GM18868 (cell line): ENCODE measurements at regions not wholly inside any gene's neighbourhood (a gene's known extent, or its start where the extent isn't known, plus 50 kb on each side); places are given as distances from the start of the nearest gene placed in this dataset.
"Not testable (repeated sequence)": the region's sequence is repeated elsewhere in the genome, so short reads cannot be mapped to it uniquely, and the experiment has no call there.

ENCODE experiments used
- ATAC-seq: cut with Tn5 transposase; IDR thresholded peaks from one replicate; pipeline ENCODE4 v1.9.1; 2021; ENCODE audit warnings: mild to moderate bottlenecking, moderate library complexity; ENCODE audit not compliant: unreplicated experiment

DNA sequence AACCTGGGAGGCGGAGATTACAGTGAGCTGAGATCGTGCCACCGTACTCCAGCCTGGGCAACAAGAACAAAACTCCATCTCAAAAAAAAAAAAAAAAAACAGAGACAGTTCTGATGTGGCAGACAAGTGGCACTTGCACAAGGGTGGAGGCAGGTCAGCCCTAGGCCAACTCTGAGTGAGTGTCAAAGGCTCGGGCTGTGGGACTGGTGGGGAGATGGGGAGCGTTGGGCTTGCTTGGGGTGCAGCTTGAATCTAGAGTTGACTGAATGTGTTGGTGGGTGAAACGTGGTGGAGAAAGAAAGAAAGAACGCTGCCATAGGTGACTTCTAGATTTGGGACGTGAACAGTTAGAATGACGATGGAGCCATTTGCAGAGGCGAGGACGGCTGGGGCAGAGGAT lies 121.3 kb upstream of the SPACA7 start:
- no peak for ATAC-seq

DNA sequence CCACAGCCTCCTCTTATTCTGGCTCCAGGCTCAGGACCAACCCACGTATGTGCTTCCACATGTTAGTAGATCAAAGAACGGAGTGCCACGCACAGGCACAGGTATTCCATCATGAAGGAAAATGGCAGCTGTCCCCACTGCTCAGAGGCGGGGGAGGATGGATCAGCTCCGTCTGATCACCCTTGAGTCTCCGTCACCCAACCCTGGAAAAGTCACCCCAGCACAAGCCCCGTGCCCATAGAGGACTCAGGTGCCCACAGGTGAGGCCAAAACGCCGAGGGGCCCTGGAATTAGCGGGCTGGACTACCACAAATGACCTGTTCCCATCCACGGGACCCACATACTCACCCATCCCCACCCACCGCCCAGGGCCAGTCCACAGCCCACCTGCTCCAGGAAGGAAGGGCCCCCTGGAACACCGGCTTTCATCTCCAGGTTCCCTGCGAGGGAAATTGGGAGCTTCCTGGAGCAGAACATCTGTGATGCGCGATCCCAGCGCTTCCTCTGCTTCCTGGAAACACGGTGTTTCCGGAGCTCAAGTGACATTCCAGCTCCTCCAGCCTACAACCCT lies 120.5 kb upstream of the SPACA7 start:
- ATAC-seq = no peak

DNA sequence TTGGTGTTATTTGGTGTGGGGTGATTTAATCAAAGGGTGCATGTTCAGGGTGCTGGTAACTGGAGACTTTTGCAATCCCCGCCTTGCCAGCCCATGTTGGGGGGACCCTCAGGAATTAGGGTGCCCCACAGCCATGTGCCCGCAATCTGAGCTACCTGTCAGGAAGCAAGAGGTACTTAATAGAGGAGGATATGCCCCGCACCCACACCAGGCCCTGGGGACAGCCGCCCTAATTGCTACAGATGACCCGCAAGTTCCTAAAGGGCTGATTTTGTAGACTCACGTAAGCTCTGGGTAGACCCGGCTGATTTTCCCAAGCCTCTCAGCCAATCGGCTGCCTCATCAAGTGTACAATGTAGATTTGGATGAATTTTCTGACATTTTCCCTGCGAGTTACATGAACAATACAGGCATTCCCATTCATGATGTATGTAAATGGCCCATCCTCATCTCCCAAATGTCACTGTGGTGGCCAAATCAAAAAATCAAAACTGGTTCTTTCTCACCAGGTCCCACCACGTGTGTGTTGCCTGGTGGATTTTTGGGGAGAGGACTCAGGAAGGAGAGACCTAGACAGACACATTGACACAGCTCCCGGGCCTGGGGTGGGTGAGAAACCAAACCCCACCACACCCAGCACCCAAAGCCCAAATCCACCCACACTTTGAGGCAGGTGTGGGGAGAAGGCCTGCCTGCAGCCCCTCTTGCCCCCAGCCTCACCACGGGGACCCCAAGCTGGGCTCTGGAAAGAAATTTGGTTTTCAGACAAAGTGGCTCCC lies 119.2 kb upstream of the SPACA7 start:
- no peak for ATAC-seq

DNA sequence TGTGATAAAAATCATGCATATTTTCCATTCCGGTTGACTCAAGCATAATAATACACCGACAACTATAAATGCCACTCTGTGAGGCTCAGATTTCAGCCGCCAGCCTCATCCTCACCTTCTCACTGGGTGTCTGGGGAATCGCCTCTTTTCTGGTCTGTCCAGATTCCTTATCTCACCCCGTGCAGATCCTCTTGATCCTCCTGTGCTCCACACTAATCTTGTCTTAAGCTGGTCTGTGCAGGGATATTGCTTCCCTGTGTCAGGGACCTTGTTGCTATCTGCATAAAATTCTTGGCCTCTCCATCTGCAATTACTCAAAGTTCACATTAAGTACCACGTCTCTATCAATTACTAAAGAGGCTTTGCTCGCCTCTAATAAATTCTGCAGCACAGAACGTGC lies 116.6 kb upstream of the SPACA7 start:
- no peak for ATAC-seq

DNA sequence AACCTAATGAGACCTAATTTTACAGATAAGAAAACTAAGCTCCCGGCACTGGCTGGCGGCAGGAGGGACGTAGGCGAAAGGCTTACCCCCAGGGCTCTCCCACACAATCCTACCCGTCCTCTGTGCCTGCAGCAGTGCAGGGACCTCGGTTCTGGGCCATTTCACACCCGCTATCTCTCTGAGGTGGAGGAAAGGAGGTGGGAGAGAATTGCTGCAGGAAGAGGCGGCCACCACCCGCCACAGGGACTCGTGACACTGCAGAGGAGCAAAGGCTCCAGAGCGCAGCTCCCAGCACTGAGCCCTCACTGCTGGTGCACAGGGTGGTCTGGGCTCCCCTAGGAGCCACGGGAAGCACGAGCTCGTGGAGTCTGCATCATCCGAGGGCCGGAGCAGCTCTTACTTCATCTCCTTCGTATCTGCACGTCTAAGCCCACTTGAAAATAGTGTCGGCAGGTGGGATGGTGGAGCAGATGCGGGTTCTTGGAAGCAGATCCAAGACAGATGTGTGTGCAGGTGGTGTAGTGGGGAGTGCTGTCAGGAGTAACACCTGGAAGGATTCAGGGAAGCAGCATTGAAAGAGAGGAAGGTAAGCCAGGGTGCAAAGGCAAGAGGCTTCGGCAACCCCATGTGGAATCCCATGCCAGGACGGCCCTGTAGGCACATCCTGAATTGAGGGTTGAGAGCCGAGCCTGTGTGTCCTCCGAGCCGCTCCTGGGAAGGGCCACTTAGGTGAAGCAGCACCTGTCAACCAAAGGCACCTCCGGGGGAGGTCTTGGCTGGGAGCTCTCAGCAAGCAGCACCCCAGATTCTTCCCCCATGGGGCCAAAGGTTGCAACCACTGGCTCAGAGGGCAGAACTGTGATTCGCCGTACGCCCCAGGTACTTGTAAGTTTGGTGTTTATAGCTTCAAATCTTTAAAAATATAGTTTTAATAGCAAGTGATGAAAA lies 115.8 kb upstream of the SPACA7 start:
- no peak for ATAC-seq

DNA sequence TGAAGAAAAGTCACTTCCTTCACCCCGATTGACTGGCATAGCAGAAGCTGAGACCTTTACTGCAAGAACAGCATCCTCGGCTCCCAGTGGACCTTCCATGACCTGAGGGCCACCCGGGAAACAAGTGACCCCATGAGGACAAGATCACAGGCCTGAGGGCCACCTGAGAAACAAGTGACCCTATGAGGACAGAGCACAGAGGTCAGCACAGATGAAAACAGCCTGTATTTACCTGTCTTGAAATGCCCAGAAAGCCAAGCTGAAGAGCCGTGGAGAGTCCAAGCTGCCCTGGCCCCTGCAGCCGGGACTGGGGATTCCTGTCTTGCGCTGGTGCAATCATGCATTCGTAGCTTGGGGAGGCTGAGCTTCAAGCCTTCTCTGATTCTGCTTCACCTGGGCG lies 114.2 kb upstream of the SPACA7 start:
- no peak for ATAC-seq

DNA sequence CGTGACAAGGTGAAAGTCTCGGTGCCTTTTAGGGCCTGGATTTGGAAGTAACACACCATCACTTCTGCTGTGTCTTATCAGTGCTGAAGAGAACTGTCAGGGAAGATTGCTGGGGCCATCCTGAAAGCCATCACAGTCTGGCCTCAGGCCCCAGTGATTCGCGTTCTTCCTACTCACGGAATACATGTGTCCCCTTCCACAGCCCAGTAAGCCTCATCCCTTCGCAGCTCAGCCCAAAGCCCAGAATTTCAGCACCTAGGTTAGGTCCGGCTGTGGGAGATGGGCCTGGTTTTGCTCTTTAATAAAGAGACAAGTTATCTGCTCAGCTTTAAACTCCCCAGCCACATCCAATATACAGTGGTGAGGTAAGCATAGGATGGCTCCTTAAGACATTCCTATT lies 113.0 kb upstream of the SPACA7 start:
- no peak for ATAC-seq

DNA sequence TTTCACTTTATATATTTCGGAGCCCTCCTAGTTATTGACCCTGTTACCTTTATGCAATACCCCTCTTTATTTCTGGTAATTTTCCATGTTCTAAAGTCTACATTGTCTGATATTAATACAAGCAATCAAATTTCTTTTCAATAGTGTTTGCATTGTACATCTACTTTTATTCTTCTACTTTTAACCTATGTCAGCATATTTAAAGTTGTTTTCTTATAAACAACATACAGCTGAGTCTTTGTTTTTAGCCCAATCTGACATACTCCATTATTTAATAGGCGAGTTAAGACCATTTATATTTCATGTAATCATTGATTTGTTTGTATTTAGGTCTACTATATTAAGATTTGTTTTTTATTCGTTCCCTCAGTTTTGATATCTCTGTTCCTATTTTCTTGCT lies 108.5 kb upstream of the SPACA7 start:
- no peak for ATAC-seq

DNA sequence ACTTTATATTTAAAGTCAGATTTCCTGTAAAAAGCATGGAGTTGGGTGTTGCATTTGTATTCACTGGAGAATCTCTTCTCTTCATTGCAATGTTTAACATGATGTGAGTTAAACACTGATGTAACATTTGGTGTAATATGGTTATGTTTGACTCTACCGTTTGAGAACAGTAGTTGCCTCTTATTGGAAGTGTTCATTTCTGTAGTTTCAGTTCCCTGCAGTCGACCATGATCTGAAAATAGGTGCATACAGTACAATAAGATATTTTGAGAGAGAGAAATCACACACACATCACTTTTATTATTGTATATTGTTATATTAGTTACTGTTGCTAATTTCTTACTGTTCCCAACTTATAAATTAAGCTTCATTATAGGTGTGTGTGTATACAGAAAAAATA lies 105.2 kb upstream of the SPACA7 start:
- peak; percentile 87 for ATAC-seq

DNA sequence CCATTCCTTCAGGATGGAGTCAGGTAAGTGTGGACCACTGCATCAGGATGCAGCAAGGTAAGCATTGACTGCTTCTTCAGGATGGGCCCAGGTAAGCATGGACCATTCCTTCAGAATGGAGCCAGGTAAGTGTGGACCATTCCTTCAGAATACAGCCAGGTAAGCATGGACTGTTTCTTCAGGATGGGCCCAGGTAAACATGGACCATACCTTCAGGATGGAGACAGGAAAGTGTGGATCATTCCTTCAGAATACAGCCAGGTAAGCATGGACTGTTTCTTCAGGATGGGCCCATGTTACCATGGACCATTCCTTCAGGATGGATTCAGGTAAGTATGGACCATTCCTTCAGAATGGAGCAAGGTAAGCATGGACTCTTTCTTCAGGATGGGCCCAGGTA lies 89.4 kb upstream of the SPACA7 start:
- not testable (repeated sequence) for ATAC-seq

DNA sequence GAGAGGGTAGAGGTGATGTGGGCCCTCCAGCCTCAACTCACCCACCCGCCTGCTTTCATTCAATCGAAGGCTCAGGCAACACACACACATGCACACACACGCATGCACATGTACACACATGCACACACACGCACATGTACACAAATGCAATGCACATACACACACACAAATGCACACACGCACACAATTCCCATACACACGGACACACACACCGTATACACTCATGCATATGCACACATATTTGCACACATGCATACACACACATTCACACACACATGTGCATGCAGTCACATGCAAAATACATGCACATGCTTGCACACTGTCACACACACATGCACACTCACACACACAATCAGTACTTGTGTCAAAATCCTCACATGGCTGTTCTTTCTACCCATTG lies 55.9 kb upstream of the SPACA7 start:
- no peak for ATAC-seq

DNA sequence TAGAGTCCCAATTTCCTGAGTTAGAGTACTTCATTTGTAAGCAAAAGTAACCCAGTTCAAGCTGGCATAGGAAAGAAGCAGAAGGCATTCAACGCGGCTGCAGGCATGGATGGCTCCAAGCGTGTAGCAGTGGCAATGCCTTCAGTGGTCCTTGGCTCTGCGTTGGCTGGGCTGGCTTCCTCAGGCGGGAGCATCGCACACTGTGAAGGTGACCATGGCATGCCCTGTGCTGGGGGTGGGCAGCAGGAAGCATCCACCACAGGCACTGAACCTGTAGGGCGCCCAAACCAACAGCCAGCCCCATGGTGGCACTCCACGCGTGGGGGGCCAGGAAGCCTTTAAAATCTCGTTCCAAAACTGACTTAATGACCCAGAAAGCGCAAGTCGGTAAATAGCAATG lies 53.6 kb upstream of the SPACA7 start:
- no peak for ATAC-seq

DNA sequence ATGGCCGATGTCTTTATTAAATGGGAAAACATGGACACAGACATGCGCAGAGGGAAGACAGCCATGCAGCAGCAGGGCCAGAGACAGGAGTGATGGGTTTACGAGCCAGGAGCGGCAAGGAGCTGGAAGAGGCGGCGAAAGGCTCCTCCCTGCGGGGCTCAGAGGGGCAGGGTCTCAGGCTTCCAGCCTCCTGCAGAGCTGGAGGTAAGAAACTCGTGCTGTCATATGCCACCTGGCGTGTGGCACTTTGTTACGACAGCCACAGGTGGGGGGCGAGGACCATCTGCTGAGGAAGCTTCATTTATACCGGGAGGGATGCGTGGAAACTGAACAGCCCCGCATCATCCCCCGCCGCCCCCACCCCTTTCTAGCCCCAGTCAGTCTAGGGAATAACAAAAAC lies 52.0 kb upstream of the SPACA7 start:
- ATAC-seq = no peak

DNA sequence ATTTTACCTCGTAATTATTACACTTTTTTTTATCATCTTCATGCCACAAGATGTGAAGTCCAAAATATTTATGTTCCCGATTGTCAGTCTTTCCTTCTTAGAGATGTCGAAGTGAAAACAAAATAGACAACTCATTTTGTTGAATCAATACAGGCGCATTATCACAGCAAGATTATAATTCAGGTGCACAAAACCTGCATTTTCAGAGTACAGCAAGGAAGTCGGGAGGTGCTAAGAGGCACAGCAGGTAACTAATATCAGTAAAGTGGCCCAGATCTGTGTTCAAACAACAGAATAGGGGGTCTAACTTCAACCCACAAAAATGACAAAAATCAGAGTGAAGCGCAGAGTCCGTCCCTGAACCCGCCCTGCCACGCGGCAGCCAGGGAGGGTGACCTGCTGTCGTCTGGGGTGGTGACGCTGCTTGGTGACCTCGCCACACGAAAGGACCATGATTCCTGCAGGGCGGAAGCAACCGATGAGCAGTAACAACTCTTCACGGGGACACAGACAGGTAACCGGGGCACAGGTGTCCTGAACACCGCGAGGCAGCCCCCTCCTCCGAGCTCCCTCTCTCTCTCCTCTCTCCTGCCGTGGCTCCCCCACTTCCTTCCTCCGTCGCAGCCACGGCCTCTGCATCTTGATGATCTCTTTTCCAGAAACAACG lies 50.9 kb upstream of the SPACA7 start:
- no peak for ATAC-seq

DNA sequence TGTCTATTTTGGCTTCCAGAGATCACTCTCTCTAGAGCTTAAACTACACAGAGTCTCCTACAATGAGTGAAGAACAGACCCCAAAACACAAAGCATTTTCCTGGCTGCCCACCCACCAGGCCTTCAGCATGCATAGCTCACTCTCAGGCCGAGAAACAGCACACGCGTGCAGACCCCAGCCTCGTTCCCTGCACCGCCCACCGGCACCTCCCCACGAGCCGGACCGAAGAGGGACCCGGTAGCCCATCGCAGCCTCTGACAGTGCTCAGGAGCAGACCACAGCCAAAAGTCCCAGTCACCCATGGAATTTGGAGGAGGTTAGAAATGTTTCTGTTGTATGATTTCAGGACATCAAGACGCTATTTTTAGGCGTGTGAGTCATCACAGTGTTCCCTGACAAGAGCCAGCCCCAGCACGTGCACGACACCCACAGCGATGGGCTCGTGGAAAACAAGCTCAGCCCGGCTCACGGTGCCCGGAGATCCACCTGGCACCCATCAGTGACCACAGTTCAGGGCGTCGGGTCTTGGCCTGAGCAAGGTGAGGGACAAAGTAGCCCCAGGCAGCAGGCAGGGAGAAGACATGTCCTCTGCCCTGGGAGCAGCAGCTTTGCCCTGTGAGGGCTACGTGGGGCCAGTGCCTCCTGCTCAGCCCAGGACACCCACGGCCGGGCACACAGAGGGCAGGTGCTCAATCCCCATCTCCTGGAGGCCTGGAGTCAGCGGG lies 50.1 kb upstream of the SPACA7 start:
- no peak for ATAC-seq
